Ascending aorta (tissue), 2 donors: ENCODE measurements at regions not wholly inside any gene's neighbourhood (a gene's known extent, or its start where the extent isn't known, plus 50 kb on each side); places are given as distances from the start of the nearest gene placed in this dataset.

Experiments
- DNase-seq, 2 donors: peaks; one replicate each; pipeline ENCODE4 v3.0.0-alpha.2; 2019; ENCODE audit warnings: low spot score in 2 of 2
- H3K27ac ChIP-seq, 2 donors: fragments of 200-600 bp; sonication (generic); one replicate each; pipeline ENCODE4 v1.5.1; 2016 to 2017; ENCODE audit warnings: mild to moderate bottlenecking in 1 of 2
- H3K27me3 ChIP-seq: fragments of 200-600 bp; sonication (generic); one replicate; pipeline ENCODE4 v1.5.1; 2017
- H3K36me3 ChIP-seq, 2 donors: fragments of 200-600 bp; sonication (generic); one replicate each; pipeline ENCODE4 v1.5.1; 2016
- H3K4me1 ChIP-seq, 2 donors: fragments of 200-600 bp; sonication (generic); one replicate each; pipeline ENCODE4 v1.5.1; 2016 to 2017; ENCODE audit warnings: mild to moderate bottlenecking in 1 of 2
- H3K4me3 ChIP-seq, 2 donors: fragments of 200-600 bp; sonication (generic); one replicate each; pipeline ENCODE4 v1.5.1; 2016 to 2017; ENCODE audit warnings: mild to moderate bottlenecking in 1 of 2
- H3K9me3 ChIP-seq, 2 donors: fragments of 200-600 bp; sonication (generic); one replicate each; pipeline ENCODE4 v1.5.1; 2016
- CTCF ChIP-seq, 3 experiments: fragments of 200-600 bp in 2 of 3; fragments of 450-650 bp in 1 of 3; sonication (generic) in 2 of 3; IDR thresholded peaks; one replicate each; pipeline ENCODE4 v1.5.1; 2016 to 2019; ENCODE audit warnings: antibody characterized with exemption in 3 of 3, mild to moderate bottlenecking in 1 of 3, moderate library complexity in 1 of 3
- intact Hi-C: fragments of 100-400 bp; cut with DNase I; formaldehyde crosslinking; loops from one replicate; pipeline ENCODE4 v1.15.1; 2023

- Histone ChIP-seq H3K9me3 (no peaks in the 10 kb centered on the region), H3K4me1 (no peaks in the 10 kb centered on the region), H3K27ac (no peak overlapping the region), H3K4me3 (no peak overlapping the region), H3K27me3 (no peaks in the 10 kb centered on the region), H3K36me3 (no peaks in the 10 kb centered on the region)
- no peak for DNase-seq
- intact Hi-C loops, result no loop called here
- TF ChIP-seq CTCF (IDR thresholded peaks at IDR 0.05), result no peak
These were observed 780.1 kb downstream of the TUSC7 start for GRCh38 chr3:117489663-117490079.

- no peak overlapping the region for H3K27ac ChIP-seq
- H3K36me3 ChIP-seq, result no peaks in the 10 kb centered on the region
- no peak overlapping the region for H3K4me3 ChIP-seq
- no peaks in the 10 kb centered on the region for H3K9me3 ChIP-seq
- TF ChIP-seq CTCF (IDR thresholded peaks at IDR 0.05), result no peak
- H3K27me3 ChIP-seq, result no peaks in the 10 kb centered on the region
- no peaks in the 10 kb centered on the region for H3K4me1 ChIP-seq
- intact Hi-C loops, result no loop called here
- DNase-seq, result no peak
These were observed 781.1 kb downstream of the TUSC7 start for GRCh38 chr3:117490716-117491115.

GRCh38 chr3:117495620-117496019 is 786.0 kb downstream of the TUSC7 start:
- intact Hi-C loops, result no loop called here
- H3K27me3 ChIP-seq, result no peaks in the 10 kb centered on the region
- TF ChIP-seq CTCF (IDR thresholded peaks at IDR 0.05), result no peak
- no peak overlapping the region for H3K27ac ChIP-seq
- H3K9me3 ChIP-seq, result no peaks in the 10 kb centered on the region
- H3K4me3 ChIP-seq, result no peak overlapping the region
- no peaks in the 10 kb centered on the region for H3K4me1 ChIP-seq
- DNase-seq, result no peak
- no peaks in the 10 kb centered on the region for H3K36me3 ChIP-seq

GRCh38 chr3:117499189-117499870 is 789.8 kb downstream of the TUSC7 start:
- H3K9me3 ChIP-seq, result no peaks in the 10 kb centered on the region
- no peaks in the 10 kb centered on the region for H3K36me3 ChIP-seq
- no peak overlapping the region for H3K4me3 ChIP-seq
- H3K4me1 ChIP-seq, result no peaks in the 10 kb centered on the region
- DNase-seq, result no peak
- no peak overlapping the region for H3K27ac ChIP-seq
- intact Hi-C loops, result no loop called here
- TF ChIP-seq CTCF (IDR thresholded peaks at IDR 0.05), result no peak
- H3K27me3 ChIP-seq, result no peaks in the 10 kb centered on the region

- Histone ChIP-seq H3K4me1 (no peaks in the 10 kb centered on the region), H3K4me3 (no peak overlapping the region), H3K9me3 (no peaks in the 10 kb centered on the region), H3K27ac (no peak overlapping the region), H3K36me3 (no peaks in the 10 kb centered on the region), H3K27me3 (no peaks in the 10 kb centered on the region)
- DNase-seq, result no peak
- no peak for TF ChIP-seq CTCF (IDR thresholded peaks at IDR 0.05)
- intact Hi-C loops, result no loop called here
These were observed 798.4 kb downstream of the TUSC7 start for GRCh38 chr3:117507958-117508357.

GRCh38 chr3:117509858-117510257 is 800.3 kb downstream of the TUSC7 start:
- intact Hi-C loops, result no loop called here
- Histone ChIP-seq H3K36me3 (no peaks in the 10 kb centered on the region), H3K27ac (no peak overlapping the region), H3K27me3 (no peaks in the 10 kb centered on the region), H3K9me3 (no peaks in the 10 kb centered on the region), H3K4me1 (no peaks in the 10 kb centered on the region), H3K4me3 (no peak overlapping the region)
- TF ChIP-seq CTCF (IDR thresholded peaks at IDR 0.05), result no peak
- DNase-seq, result no peak
